ENCODE measurements at regions not wholly inside any gene's neighbourhood (a gene's known extent, or its start where the extent isn't known, plus 50 kb on each side); places are given as distances from the start of the nearest gene placed in this dataset.

GRCh38 chr4:23485801-23486200, 404.0 kb downstream of the PPARGC1A start:
- Histone ChIP-seq H2BK120ac (ENCODE audit: low read depth, low read length, poor library complexity, severe bottlenecking) (no peak overlapping the region), H3K9me3 (ENCODE audit: control insufficient read depth, low read depth, low read length) (no peaks in the 10 kb centered on the region), H3K23me2 (ENCODE audit: insufficient read length, low read depth, low read length, poor library complexity, severe bottlenecking) (no peaks in the 10 kb centered on the region), H3K14ac (ENCODE audit: insufficient read depth, low read length) (no peak overlapping the region), H4K5ac (ENCODE audit: insufficient read length, low read depth, low read length) (no peak overlapping the region), H3K27me3 (ENCODE audit: insufficient read depth, low read length) (no peaks in the 10 kb centered on the region), H4K8ac (replicated peaks; ENCODE audit: insufficient read length, low read depth, low read length) (no peak overlapping the region), H3K23ac (ENCODE audit: insufficient read length, low read depth, low read length) (no peak overlapping the region), H3K79me2 (ENCODE audit: insufficient read depth, low read length) (no peaks in the 10 kb centered on the region), H4K91ac (ENCODE audit: insufficient read length, low read depth, low read length) (no peak overlapping the region), H3K9ac (ENCODE audit: extremely low read depth, insufficient read length, low read length) (no peak overlapping the region), H4K20me1 (ENCODE audit: control insufficient read depth, insufficient read depth, insufficient read length) (no peaks in the 10 kb centered on the region), H3K4ac (ENCODE audit: low read depth, low read length) (no peak overlapping the region), H2BK12ac (ENCODE audit: insufficient read length, low read depth, low read length) (no peak overlapping the region), H2BK5ac (ENCODE audit: insufficient read length, low read length) (no peak overlapping the region), H2BK20ac (ENCODE audit: low read depth, low read length, poor library complexity, severe bottlenecking) (no peak overlapping the region), H2BK15ac (ENCODE audit: low read depth, low read length) (no peak overlapping the region), H3K27ac (ENCODE audit: insufficient read length, low read depth, low read length) (no peak overlapping the region), H3K18ac (ENCODE audit: insufficient read length, low read depth, low read length) (no peak overlapping the region), H3T11ph (ENCODE audit: low read length) (no peak overlapping the region), H3K79me1 (ENCODE audit: insufficient read depth, low read depth, low read length, poor library complexity, severe bottlenecking) (no peaks in the 10 kb centered on the region), H3K4me1 (ENCODE audit: insufficient read depth, low read length) (no peaks in the 10 kb centered on the region), H2AFZ (ENCODE audit: low read length) (no peak overlapping the region), H2AK5ac (ENCODE audit: insufficient read length, low read length) (no peak overlapping the region), H3K4me2 (ENCODE audit: insufficient read depth, insufficient read length, low read length) (no peak overlapping the region), H3K56ac (ENCODE audit: insufficient read length, low read depth, low read length) (no peak overlapping the region)
- no peak for DNase-seq
- Mint-ChIP-seq H3K4me1 (peaks cover 0 to 3% of the 10 kb centered on the region in 2 experiments; a peak in 1 of 4 replicates), H3K36me3 (ENCODE audit: insufficient read depth in 1 of 3, low read depth in 3 of 3) (peaks cover 0 to 4% (median 0%) of the 10 kb centered on the region in 3 experiments; a peak in 1 of 7 replicates), H3K27ac (no peak overlapping the region), H3K4me3 (no peak overlapping the region), H3K9me3 (no peaks in the 10 kb centered on the region; a peak in 1 of 5 replicates), H3K27me3 (ENCODE audit: low read depth) (no peaks in the 10 kb centered on the region)
- no peak for TF ChIP-seq CTCF (conservative IDR thresholded peaks at IDR 0.05)
